GM12878 (cell line): ENCODE measurements at regions not wholly inside any gene's neighbourhood (a gene's known extent, or its start where the extent isn't known, plus 50 kb on each side); places are given as distances from the start of the nearest gene placed in this dataset.

Experiments used
- BCLAF1 ChIP-seq: fragments of 450-650 bp; IDR thresholded peaks from 2 replicates; pipeline ENCODE4 v1.6.1; 2017; ENCODE audit warnings: antibody characterized with exemption, mild to moderate bottlenecking, moderate library complexity
- BMI1 ChIP-seq: fragments of 450-650 bp; IDR thresholded peaks from 2 replicates; pipeline ENCODE4 v1.6.1; 2016; ENCODE audit warnings: mild to moderate bottlenecking, moderate library complexity, borderline replicate concordance
- FOXK2 ChIP-seq: fragments of 450-650 bp; IDR thresholded peaks from 2 replicates; pipeline ENCODE4 v1.6.1; 2017; ENCODE audit warnings: mild to moderate bottlenecking, moderate library complexity
- MTA3 ChIP-seq: IDR thresholded peaks from 2 replicates; pipeline ENCODE4 v1.6.1; 2012; ENCODE audit warnings: low read length, inconsistent platforms, borderline replicate concordance
- PAX5 ChIP-seq: IDR thresholded peaks from 2 replicates; pipeline ENCODE4 v1.6.1; 2011; ENCODE audit warnings: low read depth, low read length, borderline replicate concordance
- REST ChIP-seq: IDR thresholded peaks from 2 replicates; pipeline ENCODE4 v1.6.1; 2012; ENCODE audit warnings: mild to moderate bottlenecking, low read depth, low read length
- SMAD5 ChIP-seq: IDR thresholded peaks from 2 replicates; pipeline ENCODE4 v1.6.1; 2016; ENCODE audit warnings: antibody characterized with exemption, low read depth
- ZZZ3 ChIP-seq: IDR thresholded peaks from 2 replicates; pipeline ENCODE4 v1.6.1; 2011; ENCODE audit warnings: low read depth; ENCODE audit not compliant: control insufficient read depth, insufficient read length
- TF ChIP-seq, protein P1 (sequence below): fragments of 150-350 bp; IDR thresholded peaks from 2 replicates; pipeline ENCODE4 v1.6.1; 2014; ENCODE audit warnings: mild to moderate bottlenecking, low read depth, low read length

DNA sequence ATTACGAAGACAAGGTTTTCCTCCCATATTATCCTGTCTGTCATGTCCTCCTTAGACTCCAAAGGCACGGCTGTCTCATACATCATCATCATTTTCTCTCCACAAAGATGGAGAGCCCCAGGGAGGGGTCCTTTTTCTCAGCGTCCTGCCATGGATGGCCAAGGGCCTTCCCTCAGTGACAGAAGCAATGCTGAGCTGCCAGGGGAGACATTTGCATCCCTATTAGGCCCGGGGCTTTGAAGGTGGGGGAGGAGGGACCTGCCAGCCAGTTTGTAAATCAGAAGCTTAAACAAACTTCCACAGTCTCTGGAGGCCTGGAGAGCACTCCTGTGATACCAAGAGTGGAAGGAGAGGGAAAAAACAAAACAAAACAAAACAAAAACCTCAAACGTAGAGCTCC is 112.4 kb upstream of the ADO start (continued):
- TF ChIP-seq, protein P1, sequence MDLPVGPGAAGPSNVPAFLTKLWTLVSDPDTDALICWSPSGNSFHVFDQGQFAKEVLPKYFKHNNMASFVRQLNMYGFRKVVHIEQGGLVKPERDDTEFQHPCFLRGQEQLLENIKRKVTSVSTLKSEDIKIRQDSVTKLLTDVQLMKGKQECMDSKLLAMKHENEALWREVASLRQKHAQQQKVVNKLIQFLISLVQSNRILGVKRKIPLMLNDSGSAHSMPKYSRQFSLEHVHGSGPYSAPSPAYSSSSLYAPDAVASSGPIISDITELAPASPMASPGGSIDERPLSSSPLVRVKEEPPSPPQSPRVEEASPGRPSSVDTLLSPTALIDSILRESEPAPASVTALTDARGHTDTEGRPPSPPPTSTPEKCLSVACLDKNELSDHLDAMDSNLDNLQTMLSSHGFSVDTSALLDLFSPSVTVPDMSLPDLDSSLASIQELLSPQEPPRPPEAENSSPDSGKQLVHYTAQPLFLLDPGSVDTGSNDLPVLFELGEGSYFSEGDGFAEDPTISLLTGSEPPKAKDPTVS, result no peak
- TF ChIP-seq SMAD5 (no peak), ZZZ3 (no peak), MTA3 (no peak), PAX5 (no peak), BMI1 (no peak), REST (no peak), BCLAF1 (no peak), FOXK2 (no peak)
